IPS-18a (cell line): ENCODE measurements at regions not wholly inside any gene's neighbourhood (a gene's known extent, or its start where the extent isn't known, plus 50 kb on each side); places are given as distances from the start of the nearest gene placed in this dataset.

Experiments used
- H3K27ac ChIP-seq: one replicate; pipeline ENCODE4 v1.5.1; 2013; ENCODE audit warnings: low read length
- H3K27me3 ChIP-seq: one replicate; pipeline ENCODE4 v1.6.1; 2013; ENCODE audit warnings: mild to moderate bottlenecking, low read length; ENCODE audit not compliant: control insufficient read depth, insufficient read depth
- H3K36me3 ChIP-seq: one replicate; pipeline ENCODE4 v1.6.1; 2013; ENCODE audit warnings: low read depth, low read length; ENCODE audit not compliant: control insufficient read depth
- H3K4me1 ChIP-seq: one replicate; pipeline ENCODE4 v1.6.1; 2013; ENCODE audit warnings: low read depth, low read length; ENCODE audit not compliant: control insufficient read depth
- H3K4me3 ChIP-seq: one replicate; pipeline ENCODE4 v1.5.1; 2013; ENCODE audit warnings: low read length
- H3K9ac ChIP-seq: one replicate; pipeline ENCODE4 v1.6.1; 2013; ENCODE audit warnings: mild to moderate bottlenecking, low read length, moderate library complexity
- H3K9me3 ChIP-seq: one replicate; pipeline ENCODE4 v1.6.1; 2013; ENCODE audit warnings: low read depth, low read length; ENCODE audit not compliant: control insufficient read depth

GRCh38 chr6:164532198-164533044 is 777.0 kb downstream of the C6orf118 start:
- Histone ChIP-seq H3K4me3 (no peak overlapping the region), H3K27me3 (no peaks in the 10 kb centered on the region), H3K9ac (no peak overlapping the region), H3K36me3 (no peaks in the 10 kb centered on the region), H3K27ac (no peak overlapping the region), H3K9me3 (no peaks in the 10 kb centered on the region), H3K4me1 (peaks cover 6% of the 10 kb centered on the region)

- Histone ChIP-seq H3K4me1 (peaks cover 6% of the 10 kb centered on the region), H3K9ac (no peak overlapping the region), H3K27me3 (no peaks in the 10 kb centered on the region), H3K36me3 (no peaks in the 10 kb centered on the region), H3K9me3 (peaks cover 4% of the 10 kb centered on the region), H3K27ac (no peak overlapping the region), H3K4me3 (no peak overlapping the region)
Observed at GRCh38 chr6:164531736-164532135, 777.7 kb downstream of the C6orf118 start.

GRCh38 chr6:164528539-164528938 is 780.9 kb downstream of the C6orf118 start:
- Histone ChIP-seq H3K36me3 (no peaks in the 10 kb centered on the region), H3K9ac (no peak overlapping the region), H3K9me3 (peaks cover 9% of the 10 kb centered on the region), H3K27ac (no peak overlapping the region), H3K27me3 (no peaks in the 10 kb centered on the region), H3K4me3 (no peak overlapping the region), H3K4me1 (peaks cover 6% of the 10 kb centered on the region)

GRCh38 chr6:164523087-164523654 is 786.2 kb downstream of the C6orf118 start:
- Histone ChIP-seq H3K9ac (no peak overlapping the region), H3K27ac (no peak overlapping the region), H3K36me3 (no peaks in the 10 kb centered on the region), H3K9me3 (peaks cover 9% of the 10 kb centered on the region), H3K4me3 (no peak overlapping the region), H3K4me1 (peaks cover 4% of the 10 kb centered on the region), H3K27me3 (no peaks in the 10 kb centered on the region)

- Histone ChIP-seq H3K36me3 (no peaks in the 10 kb centered on the region), H3K27me3 (no peaks in the 10 kb centered on the region), H3K9me3 (no peaks in the 10 kb centered on the region), H3K4me1 (peaks cover 4% of the 10 kb centered on the region), H3K9ac (no peak overlapping the region), H3K27ac (no peak overlapping the region), H3K4me3 (no peak overlapping the region)
Observed at GRCh38 chr6:164520916-164521315, 788.5 kb downstream of the C6orf118 start.

- Histone ChIP-seq H3K4me1 (no peaks in the 10 kb centered on the region), H3K9me3 (no peaks in the 10 kb centered on the region), H3K27ac (no peak overlapping the region), H3K9ac (no peak overlapping the region), H3K27me3 (no peaks in the 10 kb centered on the region), H3K36me3 (no peaks in the 10 kb centered on the region), H3K4me3 (no peak overlapping the region)
Observed at GRCh38 chr6:164507206-164507940, 802.0 kb downstream of the C6orf118 start.

- H3K9ac ChIP-seq: no peak overlapping the region
- H3K4me3 ChIP-seq: no peak overlapping the region
- H3K9me3 ChIP-seq: no peaks in the 10 kb centered on the region
- H3K27ac ChIP-seq: no peak overlapping the region
- H3K27me3 ChIP-seq: no peaks in the 10 kb centered on the region
- H3K36me3 ChIP-seq: no peaks in the 10 kb centered on the region
- no peaks in the 10 kb centered on the region for H3K4me1 ChIP-seq
Observed at GRCh38 chr6:164505425-164505824, 804.0 kb downstream of the C6orf118 start.

- no peaks in the 10 kb centered on the region for H3K9me3 ChIP-seq
- no peaks in the 10 kb centered on the region for H3K4me1 ChIP-seq
- no peak overlapping the region for H3K9ac ChIP-seq
- no peak overlapping the region for H3K4me3 ChIP-seq
- H3K36me3 ChIP-seq: no peaks in the 10 kb centered on the region
- no peaks in the 10 kb centered on the region for H3K27me3 ChIP-seq
- no peak overlapping the region for H3K27ac ChIP-seq
Observed at GRCh38 chr6:164502833-164503232, 806.6 kb downstream of the C6orf118 start.

GRCh38 chr6:164495882-164496495 is 813.4 kb downstream of the C6orf118 start:
- Histone ChIP-seq H3K9ac (no peak overlapping the region), H3K4me3 (no peak overlapping the region), H3K27me3 (no peaks in the 10 kb centered on the region), H3K4me1 (no peaks in the 10 kb centered on the region), H3K27ac (no peak overlapping the region), H3K9me3 (no peaks in the 10 kb centered on the region), H3K36me3 (no peaks in the 10 kb centered on the region)

- Histone ChIP-seq H3K27ac (peak overlapping the region; percentile 68), H3K4me1 (peaks cover 34% of the 10 kb centered on the region), H3K9ac (no peak overlapping the region), H3K27me3 (no peaks in the 10 kb centered on the region), H3K4me3 (peak overlapping the region; percentile 39), H3K36me3 (no peaks in the 10 kb centered on the region), H3K9me3 (peaks cover 8% of the 10 kb centered on the region)
Observed at GRCh38 chr6:164478426-164478825, 831.0 kb downstream of the C6orf118 start.

GRCh38 chr6:164477790-164478189 is 831.6 kb downstream of the C6orf118 start:
- H3K36me3 ChIP-seq: no peaks in the 10 kb centered on the region
- peaks cover 34% of the 10 kb centered on the region for H3K4me1 ChIP-seq
- H3K27ac ChIP-seq: peak overlapping the region; percentile 9
- no peak overlapping the region for H3K4me3 ChIP-seq
- H3K9me3 ChIP-seq: peaks cover 2% of the 10 kb centered on the region
- no peaks in the 10 kb centered on the region for H3K27me3 ChIP-seq
- H3K9ac ChIP-seq: no peak overlapping the region
